ENCODE measurements at regions not wholly inside any gene's neighbourhood (a gene's known extent, or its start where the extent isn't known, plus 50 kb on each side); places are given as distances from the start of the nearest gene placed in this dataset.
A peak's percentile ranks its signal among the peaks of the same experiment; 100 is the strongest.

GRCh38 chr2:15729709-15730544 lies 138.3 kb downstream of the DDX1 start:
- TF ChIP-seq ZC3H10 (CRISPR knock-in tag; IDR thresholded peaks at IDR 0.05) (no peak), ZFP30 (CRISPR knock-in tag; IDR thresholded peaks at IDR 0.05) (no peak), GLIS3 (CRISPR knock-in tag; IDR thresholded peaks at IDR 0.05) (no peak)
- ATAC-seq: no peak

- ATAC-seq: peak; percentile 73
- peak; percentile 83; the same call in 1 of the 2 replicates for TF ChIP-seq BACH2 (CRISPR knock-in tag; IDR thresholded peaks at IDR 0.05; ENCODE audit: borderline replicate concordance)
- no peak for TF ChIP-seq OSR1 (CRISPR knock-in tag; IDR thresholded peaks at IDR 0.05)
- no peak for TF ChIP-seq ZNF565 (CRISPR knock-in tag; conservative IDR thresholded peaks at IDR 0.05; ENCODE audit: low read depth)
- TF ChIP-seq ZNF8 (CRISPR knock-in tag; IDR thresholded peaks at IDR 0.05): peak; percentile 50; the same call in 1 of the 2 replicates
- peak; percentile 64; the same call in 1 of the 2 replicates for TF ChIP-seq GLIS3 (CRISPR knock-in tag; IDR thresholded peaks at IDR 0.05)
- no peak for TF ChIP-seq TOX (CRISPR knock-in tag; IDR thresholded peaks at IDR 0.05; ENCODE audit: borderline replicate concordance)
- 0 out of 2 replicates have a peak, but pooled peaks have one; percentile 43 for TF ChIP-seq ISL1 (CRISPR knock-in tag; IDR thresholded peaks at IDR 0.05)
- no peak for TF ChIP-seq CSDC2 (CRISPR knock-in tag; IDR thresholded peaks at IDR 0.05)
- no peak for TF ChIP-seq ARNTL (CRISPR knock-in tag; IDR thresholded peaks at IDR 0.05; ENCODE audit: borderline replicate concordance, low read depth)
- TF ChIP-seq ZFP3 (CRISPR knock-in tag; IDR thresholded peaks at IDR 0.05): peak; percentile 85; the same call in 1 of the 2 replicates
- peak; percentile 87 for TF ChIP-seq SNAI2 (CRISPR knock-in tag; IDR thresholded peaks at IDR 0.05)
- peak; percentile 61; the same call in 1 of the 2 replicates for TF ChIP-seq CSRNP3 (CRISPR knock-in tag; IDR thresholded peaks at IDR 0.05)
- TF ChIP-seq TCF4 (CRISPR knock-in tag; IDR thresholded peaks at IDR 0.05; ENCODE audit: borderline replicate concordance): peak; percentile 77
- no peak for TF ChIP-seq RARB (CRISPR knock-in tag; IDR thresholded peaks at IDR 0.05)
- no peak for TF ChIP-seq ZFP30 (CRISPR knock-in tag; IDR thresholded peaks at IDR 0.05)
- TF ChIP-seq CREB5 (CRISPR knock-in tag; IDR thresholded peaks at IDR 0.05; ENCODE audit: low read depth): no peak
- TF ChIP-seq POU6F1 (CRISPR knock-in tag; IDR thresholded peaks at IDR 0.05; ENCODE audit: borderline replicate concordance, low read depth): no peak
- TF ChIP-seq ESRRG (CRISPR knock-in tag; IDR thresholded peaks at IDR 0.05): no peak
- TF ChIP-seq ZNF70 (CRISPR knock-in tag; IDR thresholded peaks at IDR 0.05): no peak
- no peak for TF ChIP-seq ZC3H10 (CRISPR knock-in tag; IDR thresholded peaks at IDR 0.05)
- TF ChIP-seq PPARA (CRISPR knock-in tag; IDR thresholded peaks at IDR 0.05; ENCODE audit: borderline replicate concordance): no peak
- TF ChIP-seq, protein P1, sequence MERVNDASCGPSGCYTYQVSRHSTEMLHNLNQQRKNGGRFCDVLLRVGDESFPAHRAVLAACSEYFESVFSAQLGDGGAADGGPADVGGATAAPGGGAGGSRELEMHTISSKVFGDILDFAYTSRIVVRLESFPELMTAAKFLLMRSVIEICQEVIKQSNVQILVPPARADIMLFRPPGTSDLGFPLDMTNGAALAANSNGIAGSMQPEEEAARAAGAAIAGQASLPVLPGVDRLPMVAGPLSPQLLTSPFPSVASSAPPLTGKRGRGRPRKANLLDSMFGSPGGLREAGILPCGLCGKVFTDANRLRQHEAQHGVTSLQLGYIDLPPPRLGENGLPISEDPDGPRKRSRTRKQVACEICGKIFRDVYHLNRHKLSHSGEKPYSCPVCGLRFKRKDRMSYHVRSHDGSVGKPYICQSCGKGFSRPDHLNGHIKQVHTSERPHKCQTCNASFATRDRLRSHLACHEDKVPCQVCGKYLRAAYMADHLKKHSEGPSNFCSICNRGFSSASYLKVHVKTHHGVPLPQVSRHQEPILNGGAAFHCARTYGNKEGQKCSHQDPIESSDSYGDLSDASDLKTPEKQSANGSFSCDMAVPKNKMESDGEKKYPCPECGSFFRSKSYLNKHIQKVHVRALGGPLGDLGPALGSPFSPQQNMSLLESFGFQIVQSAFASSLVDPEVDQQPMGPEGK (CRISPR knock-in tag; IDR thresholded peaks at IDR 0.05; ENCODE audit: borderline replicate concordance): no peak
- peak; percentile 89 for TF ChIP-seq TSHZ2 (CRISPR knock-in tag; IDR thresholded peaks at IDR 0.05)
Observed at GRCh38 chr2:15730545-15731212, 139.0 kb downstream of the DDX1 start.
